HG03442 (cell line): ENCODE measurements at regions not wholly inside any gene's neighbourhood (a gene's known extent, or its start where the extent isn't known, plus 50 kb on each side); places are given as distances from the start of the nearest gene placed in this dataset.
"Not testable (repeated sequence)": the region's sequence is repeated elsewhere in the genome, so short reads cannot be mapped to it uniquely, and the experiment has no call there.

Experiments used
- ATAC-seq: cut with Tn5 transposase; IDR thresholded peaks from one replicate; pipeline ENCODE4 v1.9.1; 2021; ENCODE audit warnings: mild to moderate bottlenecking, moderate library complexity; ENCODE audit not compliant: unreplicated experiment

DNA sequence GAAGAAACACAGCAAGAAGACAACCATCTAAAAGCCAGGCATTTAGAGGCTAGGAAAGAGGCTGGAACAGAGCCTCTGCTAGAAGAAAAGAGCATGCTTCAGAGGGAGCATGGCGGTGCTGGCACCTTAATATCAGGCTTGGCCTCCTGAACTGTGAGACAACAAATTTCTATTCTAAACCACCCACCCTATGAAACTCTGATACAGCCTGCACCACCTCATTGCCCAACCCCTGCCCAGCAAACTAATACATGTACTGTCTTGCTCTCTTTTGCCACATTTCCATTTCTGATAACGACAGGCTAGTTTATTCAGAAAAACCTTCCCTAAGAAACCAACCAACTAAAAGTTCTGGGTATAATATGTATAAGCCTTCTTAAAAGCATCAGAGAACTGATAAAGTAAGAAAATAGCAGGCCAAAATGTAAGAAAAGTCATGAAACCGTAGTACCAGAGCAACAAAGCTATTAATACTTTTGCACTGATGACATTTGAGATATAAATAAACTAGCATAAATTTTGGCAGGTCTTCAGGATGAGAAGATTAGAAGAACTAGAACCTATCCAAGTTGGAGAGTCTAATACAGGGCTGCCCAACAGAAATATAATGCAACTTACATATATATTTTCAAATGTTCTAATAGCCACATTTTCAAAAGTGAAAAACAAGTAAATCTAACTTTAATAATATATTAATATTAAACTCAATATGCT, 184.7 kb upstream of the HSF2 start:
- ATAC-seq = no peak

DNA sequence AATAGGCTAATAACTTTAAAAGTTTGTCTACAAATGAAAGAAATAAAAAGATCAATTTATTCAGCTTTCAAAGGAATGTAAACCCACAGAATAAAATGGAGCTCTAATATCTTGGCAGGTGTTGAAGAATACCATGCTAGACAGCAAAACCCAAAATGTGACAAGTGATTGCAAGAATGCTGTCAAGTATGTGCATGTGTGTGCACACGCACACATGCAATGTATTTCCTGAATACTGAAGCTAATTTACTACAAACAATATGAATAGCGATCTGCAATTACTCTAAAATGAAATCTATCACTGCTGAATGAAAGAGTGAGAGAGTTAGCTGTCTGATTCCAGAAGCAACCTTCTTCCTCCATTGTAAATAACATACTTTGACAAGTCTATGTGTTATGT, 179.2 kb upstream of the HSF2 start:
- ATAC-seq = no peak

DNA sequence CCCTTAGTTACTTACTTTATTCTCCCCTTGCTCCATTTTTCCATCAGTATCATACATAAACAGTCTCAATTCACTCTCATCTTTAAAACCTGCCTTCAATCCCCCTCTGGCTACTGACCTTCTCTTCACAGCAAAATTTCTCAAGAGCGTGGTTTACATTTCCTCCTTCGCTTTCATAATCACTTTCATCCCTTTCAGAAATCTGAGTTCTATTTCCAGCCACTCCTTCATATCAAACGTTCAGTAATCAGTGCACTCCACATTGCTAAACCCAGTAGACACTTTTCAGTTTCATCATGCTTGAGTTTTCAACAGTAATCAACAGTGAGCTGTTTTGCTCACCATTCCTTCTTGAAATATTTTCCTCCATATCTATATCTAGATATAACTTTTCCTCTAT, 176.7 kb upstream of the HSF2 start:
- ATAC-seq = no peak

DNA sequence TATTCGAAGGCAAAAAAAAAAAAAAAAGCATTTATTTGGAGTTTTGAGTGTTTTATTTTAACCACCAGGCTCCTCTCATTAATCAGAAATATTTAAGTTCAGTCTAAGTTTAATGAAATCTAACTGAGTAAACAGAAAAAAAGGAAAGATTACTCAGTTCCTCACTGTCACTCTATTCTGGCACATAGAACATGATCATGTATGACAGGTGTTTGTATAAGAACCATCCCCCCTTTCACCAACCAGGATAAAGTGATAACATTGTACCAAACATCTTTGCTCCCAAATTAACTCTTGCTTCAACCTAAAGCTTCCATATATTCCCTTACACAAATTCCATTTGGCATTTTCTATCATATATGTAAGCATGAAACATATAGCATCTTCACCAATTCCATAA, 176.2 kb upstream of the HSF2 start:
- no peak for ATAC-seq

DNA sequence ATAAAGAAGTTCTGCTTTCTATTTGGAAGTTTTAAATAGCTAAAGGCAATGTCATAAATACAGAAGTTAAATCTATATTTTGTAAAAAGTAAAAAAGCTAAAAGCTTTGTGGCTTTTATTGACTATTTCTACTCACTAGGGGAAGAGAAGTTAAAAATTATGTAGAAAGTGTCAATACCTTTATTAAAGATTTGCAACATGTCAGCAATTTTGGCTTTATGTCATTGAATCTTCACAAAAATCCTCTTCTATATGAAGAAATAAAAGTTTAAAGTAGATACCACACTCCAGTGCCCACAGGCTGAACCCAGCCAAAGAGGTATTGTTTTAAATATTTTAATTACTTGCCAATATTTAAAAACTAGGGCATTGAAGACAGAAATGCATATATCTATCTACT, 160.6 kb upstream of the HSF2 start:
- no peak for ATAC-seq

DNA sequence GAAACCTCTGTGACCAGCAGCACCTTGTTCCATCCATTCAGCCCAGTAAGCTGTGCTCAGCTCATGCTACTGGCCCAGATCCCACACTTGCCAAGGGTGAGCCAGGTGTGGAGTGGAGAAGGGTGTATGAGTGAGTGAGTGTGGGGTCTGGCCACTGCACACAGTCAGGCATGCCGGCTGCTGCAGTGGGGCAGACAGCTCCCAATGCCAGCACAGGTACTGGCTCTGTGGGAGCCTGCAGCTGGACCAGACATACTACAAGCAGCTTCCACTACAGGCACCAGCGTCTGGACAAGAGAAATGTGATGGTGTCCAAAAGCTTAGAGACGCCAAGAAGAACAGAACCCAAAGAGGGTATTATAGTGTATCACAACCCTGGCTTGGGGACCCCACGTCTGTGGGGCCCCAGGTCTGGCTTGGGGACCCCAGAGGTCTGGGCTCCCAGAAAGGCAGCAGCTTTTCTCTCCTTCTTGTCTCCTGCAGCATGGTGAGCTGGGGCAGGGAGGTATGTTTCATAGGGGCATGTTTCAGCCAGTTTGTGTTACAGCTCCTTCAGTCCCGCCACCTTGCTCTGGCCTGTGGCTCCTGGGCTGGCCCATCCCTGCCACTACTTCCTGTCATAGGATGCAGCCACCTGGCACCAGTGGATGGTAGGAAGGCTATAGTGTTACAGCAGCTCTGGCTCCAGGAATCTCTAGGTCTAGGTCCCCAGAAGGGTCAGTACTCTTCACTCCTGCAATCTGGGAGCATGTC, 152.4 kb upstream of the HSF2 start:
- ATAC-seq = no peak

DNA sequence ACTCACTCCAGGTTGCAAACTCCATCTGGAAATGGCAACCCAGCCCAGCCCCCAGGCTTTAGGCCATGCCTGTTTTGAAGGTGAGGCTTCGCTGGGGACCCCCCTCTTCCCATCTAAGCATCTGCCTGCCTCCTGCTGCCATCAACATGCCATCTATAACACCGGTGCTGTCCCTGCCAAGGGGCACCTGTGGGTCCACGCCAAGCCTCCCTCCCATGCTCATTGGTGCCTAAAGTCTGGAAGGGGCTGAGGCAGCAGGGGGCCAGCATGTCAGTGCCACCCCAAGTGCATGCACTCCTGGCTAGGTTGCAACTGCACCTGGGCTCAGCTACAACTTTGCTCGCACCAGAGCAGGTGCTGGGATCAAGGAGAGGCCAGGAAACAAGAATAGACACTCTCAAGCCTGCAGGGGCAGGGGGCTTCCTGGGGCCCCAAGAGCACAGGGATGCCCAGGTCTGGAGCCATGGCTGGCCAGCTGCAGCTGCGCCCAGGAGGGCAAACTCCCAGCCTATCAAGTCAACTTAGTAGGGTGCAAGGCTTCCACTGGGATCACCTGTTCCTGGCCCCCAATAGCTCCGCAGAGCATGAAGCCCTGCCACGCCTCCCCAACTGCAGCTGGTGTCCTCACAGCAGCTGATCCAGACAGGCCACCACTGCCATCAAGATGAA, 151.3 kb upstream of the HSF2 start:
- ATAC-seq = no peak

DNA sequence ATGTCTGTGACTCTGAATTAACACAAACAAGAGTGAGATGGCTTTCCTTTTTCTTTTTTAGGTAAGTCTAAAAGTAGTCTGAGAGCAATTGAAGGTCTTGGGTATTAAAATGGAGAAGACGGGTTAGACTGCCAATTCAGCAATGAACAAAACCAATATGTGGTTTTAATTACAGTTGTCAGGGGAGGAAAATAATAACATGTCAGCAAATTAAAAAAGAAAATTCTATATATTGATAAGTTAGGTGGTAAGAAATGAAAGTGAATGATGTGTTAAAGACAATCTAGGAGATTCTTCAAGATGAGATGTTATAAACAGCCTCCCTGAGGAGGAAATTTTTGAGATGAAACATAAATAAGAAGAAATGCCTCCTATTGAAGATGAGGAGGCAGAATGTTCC, 150.6 kb upstream of the HSF2 start:
- ATAC-seq = no peak

DNA sequence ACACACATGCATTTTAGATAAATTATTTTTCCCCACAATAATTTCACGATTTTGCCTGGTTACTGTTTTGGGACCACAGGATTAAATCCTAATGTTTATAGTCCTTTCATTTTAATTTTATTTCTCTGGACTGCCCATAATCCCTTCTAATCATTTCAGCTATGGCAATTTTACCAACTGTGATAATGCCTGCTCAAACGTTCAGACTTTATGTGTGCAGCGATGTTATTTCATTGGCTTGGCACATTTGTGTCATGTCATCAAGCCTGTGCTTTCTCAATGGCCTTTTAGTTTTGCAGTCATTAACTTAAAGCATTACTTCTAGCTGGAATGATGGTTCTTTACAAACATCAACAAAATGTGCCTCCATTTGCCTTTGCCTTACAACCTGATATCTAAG, 140.6 kb upstream of the HSF2 start:
- no peak for ATAC-seq

DNA sequence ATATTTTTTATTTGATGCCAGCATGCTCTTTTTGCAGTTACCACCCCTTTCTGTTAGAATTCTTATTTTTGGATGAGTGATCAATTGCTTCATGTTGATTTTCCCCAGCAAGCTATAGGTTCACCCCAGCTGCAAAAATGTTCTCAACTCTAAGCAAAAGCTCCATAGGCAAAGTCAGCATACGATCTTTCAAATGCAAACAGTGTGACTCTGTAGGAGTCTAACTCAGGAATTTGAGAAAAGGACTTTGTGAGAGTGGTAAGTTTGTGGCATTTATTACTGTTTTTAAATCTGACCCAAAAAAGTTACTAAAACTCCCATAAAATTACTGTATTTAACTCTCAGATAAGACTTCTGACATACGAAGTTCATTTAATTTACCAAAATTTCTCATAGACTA, 134.9 kb upstream of the HSF2 start:
- ATAC-seq = no peak

DNA sequence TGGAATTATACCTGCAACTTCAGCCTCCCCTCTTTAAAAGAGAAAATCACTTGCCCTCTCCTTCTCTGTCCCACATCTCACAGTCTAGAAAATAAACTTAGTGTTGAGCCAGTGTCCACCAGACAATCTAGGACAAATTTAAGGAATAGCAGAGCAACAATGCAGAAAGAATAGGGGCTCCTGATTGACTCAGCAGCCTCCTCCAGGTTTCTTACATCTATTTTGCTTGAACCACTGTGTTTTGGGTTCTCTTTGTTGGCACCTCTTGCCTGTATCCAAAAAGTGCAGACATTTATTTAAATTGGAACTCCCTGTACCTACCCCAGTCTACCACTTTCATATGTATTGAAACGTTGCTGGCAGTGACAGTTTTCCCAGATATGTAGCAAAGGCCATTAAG, 133.7 kb upstream of the HSF2 start:
- ATAC-seq = no peak

DNA sequence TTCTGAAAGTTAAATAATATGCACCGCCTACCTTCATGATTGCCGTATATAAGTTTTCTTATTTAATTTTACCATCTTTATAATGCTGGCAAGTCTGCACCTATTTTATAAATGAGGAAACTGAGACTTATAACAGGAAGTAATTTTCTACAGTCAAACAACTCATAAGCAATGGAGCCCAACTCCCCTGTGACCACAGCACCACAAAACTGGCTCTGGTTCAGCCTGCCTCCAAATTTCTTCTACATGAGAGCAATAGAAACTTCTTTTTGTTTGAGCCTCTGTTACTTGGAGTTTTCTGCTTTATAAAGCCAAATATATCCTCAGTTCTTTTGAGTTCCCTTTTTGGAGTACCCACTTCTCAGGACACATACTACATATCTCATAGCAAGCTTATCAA, 131.1 kb upstream of the HSF2 start:
- ATAC-seq = no peak

DNA sequence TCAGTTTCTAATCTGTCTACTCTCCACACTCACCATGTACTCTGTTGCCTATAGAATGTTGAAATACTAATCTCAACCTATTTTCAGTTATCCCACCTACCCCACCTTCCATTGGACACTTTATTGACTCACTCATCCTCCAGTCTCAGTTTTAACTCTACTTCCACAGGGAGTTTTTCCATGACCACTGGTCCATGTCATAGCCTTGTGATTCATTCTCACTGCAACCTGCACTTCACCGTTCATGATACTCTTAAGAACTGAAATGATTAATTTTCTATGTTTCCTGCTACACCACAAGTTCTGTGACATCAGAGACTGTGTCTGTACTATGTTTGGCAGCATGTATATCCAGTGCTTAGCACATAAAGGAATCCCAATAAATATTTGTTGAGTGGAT, 122.8 kb upstream of the HSF2 start:
- ATAC-seq = no peak

DNA sequence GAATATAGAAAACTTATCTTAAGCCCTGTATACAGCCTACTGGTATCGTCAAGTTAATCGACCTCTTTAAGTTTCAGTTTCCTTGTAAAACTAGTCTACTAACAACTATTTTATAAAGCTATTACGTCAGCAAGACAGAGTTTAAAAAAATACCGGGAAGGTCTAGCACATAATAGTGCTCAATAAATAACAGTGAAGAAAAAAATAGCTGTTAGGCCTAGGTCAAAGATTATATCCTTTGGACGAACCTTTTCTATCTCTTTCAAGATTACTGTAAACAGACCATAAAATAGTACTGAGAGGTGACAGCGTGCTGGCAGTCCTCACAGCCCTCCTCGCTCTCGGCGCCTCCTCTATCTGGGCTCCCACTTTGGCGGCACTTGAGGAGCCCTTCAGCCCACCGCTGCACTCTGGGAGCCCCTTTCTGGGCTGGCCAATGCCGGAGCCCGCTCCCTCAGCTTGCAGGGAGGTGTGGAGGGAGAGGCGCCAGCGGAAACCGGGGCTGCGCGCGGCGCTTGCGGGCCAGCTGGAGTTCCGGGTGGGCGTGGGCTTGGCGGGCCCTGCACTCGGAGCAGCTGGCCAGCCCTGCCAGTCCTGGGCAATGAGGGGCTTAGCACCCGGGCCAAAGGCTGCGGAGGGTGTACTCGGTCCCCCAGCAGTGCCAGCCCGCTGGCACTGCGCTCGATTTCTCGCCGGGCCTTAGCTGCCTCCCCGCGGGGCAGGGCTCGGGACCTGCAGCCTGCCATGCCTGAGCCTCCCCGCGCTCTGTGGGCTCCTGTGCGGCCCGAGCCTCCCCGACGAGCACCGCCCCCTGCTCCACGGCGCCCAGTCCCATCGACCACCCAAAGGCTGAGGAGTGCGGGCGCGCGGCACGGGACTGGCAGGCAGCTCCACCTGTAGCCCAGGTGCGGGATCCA, 119.1 kb upstream of the HSF2 start:
- not testable (repeated sequence) for ATAC-seq

DNA sequence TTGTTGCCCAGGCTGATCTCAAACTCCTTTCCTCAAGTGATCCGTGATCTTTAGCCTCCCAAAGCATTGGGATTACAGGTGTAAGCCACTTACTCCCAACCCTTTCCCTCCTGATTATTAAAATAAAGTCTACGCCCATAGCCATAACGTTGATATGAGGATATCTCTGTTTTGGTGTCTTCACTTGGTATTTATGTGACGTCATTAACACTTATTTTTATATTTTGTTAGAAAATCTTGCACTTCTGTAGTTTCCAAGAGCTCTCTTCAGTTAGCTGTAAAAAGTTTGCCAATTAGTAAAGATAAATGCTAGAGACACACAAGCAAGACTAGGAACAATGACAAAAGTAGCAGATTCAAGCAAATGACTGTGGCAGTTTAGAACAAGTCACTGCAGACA, 115.6 kb upstream of the HSF2 start:
- ATAC-seq = no peak

DNA sequence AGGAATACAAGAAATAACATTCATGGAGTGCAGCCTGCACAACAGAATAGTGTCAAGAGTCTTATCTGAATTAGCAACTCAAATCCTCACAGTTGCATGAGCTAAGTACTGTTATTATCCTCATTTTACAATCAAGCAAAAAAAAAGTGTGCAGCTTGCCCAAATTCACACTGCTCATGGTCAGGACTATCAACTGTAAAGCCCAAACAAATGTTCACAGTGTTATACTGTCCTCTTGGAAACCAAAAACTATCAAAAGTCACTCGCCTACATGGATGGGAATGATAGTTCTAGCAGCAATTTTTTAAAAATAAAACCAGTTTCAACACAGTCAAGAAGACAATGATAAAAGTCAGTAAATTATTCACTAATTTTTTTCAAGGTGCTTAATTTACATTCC, 114.6 kb upstream of the HSF2 start:
- no peak for ATAC-seq

DNA sequence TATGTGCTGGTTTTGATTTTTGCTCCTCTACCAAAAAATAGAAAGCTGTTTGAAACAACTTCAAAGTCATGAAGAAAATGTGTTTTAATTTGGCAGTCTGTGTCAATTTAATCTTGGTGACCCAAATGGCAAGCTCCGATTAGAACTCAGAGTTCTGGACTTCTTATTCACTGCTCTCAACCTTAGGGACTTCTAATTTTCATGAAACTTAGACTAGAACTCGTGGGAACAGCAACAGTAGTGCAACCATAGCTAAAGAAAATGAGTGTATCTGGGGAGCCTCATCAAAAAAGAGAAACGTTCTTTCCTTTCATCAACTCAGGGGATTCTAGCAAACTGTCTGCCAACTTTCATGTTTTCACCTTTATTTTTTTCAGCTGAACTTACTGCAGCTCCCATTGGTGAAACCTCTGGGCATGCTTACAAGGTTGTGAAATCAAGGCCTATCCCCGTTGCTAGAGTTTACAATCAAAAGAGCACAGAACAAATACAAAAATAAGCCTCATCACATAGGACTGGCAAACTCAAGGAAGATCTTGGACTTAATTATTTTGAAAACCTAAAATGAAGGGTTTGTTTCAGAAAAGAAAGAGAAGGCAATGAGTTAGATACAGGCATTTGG, 114.0 kb upstream of the HSF2 start:
- no peak for ATAC-seq

DNA sequence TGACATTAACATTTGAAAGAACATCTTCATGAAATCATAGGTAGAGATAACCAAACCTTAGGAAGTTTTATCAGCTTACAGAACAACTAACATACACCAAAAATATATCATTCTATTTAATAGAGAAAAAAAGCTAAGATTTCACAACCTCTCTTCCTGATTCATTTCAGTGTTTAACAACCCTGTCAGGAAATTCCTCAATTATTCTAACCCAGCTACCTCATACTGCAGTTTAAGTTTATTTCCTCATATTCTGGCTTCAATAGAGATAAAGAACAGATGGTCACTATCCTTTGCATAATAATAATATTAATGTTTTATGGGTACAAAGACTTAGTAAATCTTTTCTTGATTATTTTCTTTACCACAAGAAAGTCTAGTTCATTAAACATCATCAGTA, 112.9 kb upstream of the HSF2 start:
- no peak for ATAC-seq

DNA sequence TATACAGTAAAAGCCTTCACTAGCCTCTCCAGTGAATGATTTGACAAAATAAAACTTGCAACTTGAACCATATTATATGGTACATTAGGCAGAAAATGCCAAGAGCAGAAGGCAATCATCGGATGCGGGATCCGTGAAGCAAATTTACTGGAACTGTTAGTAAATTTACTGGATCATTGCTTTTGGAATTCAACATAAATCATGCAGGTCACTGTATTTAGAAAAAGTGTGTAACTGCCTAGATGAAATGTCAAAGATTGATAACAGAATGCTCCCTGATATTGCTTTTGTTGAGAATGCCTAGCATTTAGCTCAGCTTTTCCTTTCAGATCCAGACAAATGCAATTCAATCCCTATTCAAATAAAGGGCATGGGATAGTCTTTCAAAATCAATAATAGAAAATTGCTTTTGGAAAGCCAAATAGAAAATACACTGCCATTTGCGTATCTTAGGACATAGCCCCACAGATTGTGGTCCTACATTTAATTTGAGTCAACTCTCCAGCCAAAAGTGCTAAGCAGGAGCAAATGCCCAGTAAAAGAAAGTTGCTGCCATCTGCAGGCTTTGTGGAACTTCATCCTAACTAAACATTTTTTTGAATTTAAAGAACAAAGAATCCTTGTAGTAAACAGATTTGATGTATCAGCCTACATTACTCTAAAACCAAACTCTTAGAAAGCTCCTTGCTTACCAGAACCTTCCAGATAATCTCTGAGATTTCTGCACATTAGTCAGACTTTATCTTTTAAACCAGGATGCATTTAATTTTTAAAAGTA, 109.5 kb upstream of the HSF2 start:
- ATAC-seq = no peak

DNA sequence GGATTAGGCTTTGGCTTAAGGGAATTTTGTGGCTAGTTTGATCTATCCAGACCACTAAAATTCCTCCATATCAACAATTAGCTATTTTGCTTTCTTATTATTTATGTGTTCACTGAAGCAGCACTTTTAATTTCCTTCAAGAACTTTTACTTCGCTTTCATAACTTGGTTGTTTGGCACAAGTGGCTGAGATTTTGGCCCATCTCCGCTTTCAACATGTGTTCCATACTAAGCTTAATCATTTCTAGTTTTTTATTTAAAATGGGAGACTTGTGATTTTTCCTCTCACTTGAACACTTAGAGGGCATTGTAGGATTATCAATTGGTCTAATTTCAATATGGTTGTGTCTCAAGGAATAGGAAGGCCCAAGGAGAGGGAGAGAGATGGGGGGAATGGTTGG, 102.4 kb upstream of the HSF2 start:
- no peak for ATAC-seq
